GM19324 (cell line): ENCODE measurements at regions not wholly inside any gene's neighbourhood (a gene's known extent, or its start where the extent isn't known, plus 50 kb on each side); places are given as distances from the start of the nearest gene placed in this dataset.

Experiments used
- ATAC-seq: cut with Tn5 transposase; IDR thresholded peaks from one replicate; pipeline ENCODE4 v1.9.1; 2021; ENCODE audit warnings: mild to moderate bottlenecking, moderate library complexity; ENCODE audit not compliant: unreplicated experiment, low FRiP score

GRCh38 chr5:167442922-167443321 lies 848.5 kb upstream of the WWC1 start:
- no peak for ATAC-seq

- no peak for ATAC-seq
Measured at GRCh38 chr5:167447466-167448375, 843.7 kb upstream of the WWC1 start.

- no peak for ATAC-seq
Measured at GRCh38 chr5:167448376-167448775, 843.1 kb upstream of the WWC1 start.

DNA sequence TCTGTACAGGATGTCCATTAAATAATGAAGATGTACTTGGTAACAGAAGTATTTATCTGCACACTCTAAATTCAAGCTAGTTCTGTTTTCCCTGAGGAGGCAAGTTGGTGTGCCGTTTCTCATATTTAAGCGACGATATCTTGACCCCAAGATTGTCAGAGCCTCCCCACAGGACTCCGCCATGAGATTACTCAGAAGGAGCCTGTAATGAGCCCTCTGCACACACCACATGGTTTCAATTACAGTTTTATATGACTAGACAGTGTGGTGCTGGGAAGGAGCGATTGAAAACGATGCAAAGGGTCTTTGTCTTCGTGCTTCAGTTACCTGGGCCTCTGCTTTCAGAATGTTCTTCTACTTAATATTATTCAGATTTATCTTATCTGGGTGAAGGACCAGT lies 840.4 kb upstream of the WWC1 start:
- ATAC-seq = no peak

DNA sequence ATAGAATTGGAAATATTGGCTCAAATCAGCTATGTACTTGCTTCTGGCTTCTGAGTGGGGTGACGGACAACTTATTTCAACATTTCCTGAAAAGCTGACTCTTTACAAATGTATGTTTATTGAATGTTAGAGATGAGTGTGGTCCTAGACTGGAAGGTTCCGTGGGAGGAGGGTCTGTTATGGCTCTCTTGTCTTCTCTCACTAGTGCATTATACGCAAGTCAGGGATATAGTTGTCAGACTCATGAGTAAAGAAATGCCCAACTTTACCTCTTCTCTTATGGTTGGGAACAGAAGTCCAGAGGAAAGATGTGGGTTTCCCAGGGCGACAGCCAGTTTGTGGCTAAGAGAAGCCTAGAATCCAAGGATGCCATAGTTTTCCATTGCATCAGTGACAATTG lies 839.3 kb upstream of the WWC1 start:
- ATAC-seq = no peak

DNA sequence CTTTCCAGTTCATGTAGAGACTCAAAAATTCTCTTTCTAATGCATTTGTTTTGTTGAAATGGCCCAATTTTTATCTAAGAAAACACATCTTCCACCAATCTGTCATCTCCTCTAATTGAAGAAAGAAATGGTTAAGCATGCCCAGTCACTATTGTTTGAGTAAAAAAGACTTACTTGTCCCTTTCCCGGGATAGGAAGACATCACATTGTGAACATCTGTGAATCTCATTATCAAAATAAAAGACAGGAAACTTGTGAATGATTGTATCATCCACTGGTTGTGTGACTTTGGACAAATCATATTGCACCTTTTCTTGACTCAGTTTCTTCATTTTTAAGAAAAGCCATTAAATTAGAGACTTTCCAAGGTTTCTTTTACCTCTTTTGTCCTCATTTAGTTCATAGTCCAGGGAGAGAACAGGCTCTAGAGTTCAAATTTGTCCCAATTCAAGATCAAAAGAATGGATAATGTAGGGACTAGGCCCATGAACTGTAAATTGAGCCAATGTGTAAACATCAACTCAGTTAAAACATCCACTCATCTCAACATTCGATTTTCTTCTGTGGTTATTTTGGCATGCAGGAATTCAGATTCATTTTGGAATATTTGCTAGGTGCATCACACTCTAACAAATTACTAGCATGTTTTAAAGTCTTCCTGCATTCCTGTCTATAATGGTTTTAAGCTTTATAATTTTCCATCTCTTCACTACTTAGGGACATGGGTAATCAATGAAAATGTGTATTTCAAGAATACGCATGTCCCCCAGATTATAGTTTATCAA lies 838.0 kb upstream of the WWC1 start:
- ATAC-seq = no peak

GRCh38 chr5:167458412-167458811 lies 833.0 kb upstream of the WWC1 start:
- no peak for ATAC-seq

DNA sequence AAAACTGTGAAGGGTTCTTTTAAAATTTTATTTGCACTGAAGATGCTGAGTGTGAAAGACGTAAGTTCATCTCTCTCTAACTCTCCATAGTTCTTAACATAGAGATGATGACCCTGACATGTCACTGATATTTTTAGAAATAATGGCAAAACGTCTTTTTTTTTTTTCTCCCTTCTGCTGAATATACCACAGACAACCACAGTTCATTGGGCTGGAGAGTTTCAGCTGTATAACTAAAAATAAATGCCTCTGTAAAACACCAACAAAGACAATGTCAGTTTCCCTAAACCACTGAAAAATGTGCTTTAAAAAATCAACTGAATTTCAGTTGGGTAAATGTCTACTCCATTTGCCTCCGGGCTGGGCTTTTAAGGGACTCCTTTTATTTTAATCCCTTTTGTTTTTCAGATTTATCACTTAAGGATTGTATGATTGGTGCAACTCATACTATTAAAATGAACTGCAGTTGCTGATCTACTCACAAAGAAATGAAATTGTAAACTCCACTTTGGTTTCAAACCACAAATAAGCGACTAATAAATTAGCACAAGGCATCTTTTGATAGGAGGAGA lies 830.9 kb upstream of the WWC1 start:
- no peak for ATAC-seq

- ATAC-seq = no peak
Measured at GRCh38 chr5:167463939-167464338, 827.5 kb upstream of the WWC1 start.

- no peak for ATAC-seq
Measured at GRCh38 chr5:167466992-167467391, 824.5 kb upstream of the WWC1 start.

- no peak for ATAC-seq
Measured at GRCh38 chr5:167472566-167473108, 818.8 kb upstream of the WWC1 start.

DNA sequence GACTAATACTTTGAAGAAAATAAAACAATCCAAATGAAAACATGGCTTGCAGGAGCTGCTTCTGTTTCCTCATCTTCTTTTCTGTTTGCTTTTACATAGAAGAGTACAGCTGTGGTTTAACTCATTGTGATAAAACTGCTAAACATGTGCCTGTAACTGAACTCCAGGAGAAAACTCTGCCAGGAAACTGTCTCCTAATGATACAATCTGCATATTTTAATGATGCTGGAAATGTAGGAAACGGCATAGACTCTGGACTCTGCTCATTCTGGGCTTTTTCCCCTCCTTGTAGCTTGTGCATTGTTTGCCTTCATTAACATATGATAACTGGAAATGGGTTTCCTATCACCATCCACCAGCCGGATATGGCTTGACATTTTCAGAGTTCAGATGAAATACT lies 813.3 kb upstream of the WWC1 start:
- no peak for ATAC-seq

DNA sequence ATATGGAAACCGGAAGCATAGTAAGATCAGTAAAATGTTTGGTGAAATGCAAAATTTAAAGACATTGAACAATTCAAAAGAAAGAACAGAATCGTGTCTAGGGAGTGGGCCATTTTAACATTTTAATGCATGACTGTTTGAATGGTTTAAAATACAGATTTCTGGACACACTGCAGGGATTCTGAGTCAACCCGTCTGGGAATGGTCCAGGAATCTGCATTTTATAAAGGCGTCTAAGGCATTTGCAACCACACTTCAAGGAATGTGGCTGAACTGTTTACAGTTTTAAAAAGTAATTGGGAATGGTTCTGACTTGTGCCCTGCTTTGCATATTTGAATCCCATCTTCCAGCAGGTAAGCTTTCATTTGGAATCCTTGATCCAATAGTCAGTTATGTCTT lies 811.7 kb upstream of the WWC1 start:
- no peak for ATAC-seq

DNA sequence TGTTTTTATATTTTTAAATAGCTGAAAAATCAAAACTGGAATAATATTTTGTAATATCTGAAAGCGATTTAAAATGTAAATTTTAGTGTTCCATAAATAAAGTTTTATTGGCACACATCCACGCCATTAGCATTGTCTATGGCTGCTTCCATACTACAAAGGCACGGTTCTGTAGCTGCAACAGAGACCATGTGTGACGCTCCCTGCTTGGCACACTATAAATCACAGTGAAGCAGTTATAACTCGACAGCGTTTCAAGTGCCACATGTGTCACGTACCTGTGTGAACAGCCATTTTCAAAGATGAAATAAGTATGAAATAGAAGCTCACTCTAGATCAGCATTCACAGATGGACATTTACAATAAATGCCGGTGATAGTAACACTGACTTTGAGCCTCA lies 810.1 kb upstream of the WWC1 start:
- no peak for ATAC-seq

DNA sequence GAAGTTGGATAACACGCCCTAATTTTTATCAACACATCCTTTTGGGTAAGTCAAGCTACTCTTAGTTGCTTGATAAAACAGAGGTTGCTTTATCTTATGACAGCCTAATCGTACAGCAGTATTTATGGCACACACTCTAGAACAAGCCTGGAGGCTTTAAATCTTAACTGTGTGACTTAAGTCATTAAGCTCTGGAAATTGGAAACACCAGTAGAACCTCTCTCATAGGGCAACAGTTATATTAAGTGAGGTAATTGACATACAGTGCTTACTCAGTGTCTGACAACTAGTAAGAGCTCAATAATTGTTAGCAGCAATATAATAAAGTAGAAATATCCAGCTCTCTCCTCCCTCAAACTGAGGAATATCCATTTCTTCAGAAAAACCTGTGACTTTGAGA lies 808.9 kb upstream of the WWC1 start:
- no peak for ATAC-seq

- ATAC-seq = no peak
Measured at GRCh38 chr5:167485061-167485774, 806.2 kb upstream of the WWC1 start.

DNA sequence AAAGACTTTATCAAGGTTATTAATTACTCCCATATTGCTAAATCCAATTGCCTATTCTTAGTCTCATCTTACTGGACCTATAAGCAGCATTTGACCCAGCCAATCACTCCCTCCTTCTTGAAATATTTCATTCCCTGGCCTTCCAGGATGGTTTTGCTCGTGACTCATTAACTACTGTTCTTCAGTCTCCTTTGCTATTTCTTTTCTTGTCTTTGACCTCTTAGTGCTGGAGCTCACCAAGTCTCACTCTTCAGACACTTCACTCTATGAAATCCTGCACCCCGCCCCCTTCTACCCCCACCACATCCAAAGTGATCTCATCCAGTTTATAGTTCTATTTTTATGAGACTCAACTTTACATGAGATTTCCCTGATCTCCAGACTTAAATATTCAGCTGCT lies 803.1 kb upstream of the WWC1 start:
- no peak for ATAC-seq

- no peak for ATAC-seq
Measured at GRCh38 chr5:167489202-167489601, 802.2 kb upstream of the WWC1 start.

GRCh38 chr5:167503926-167504720 lies 787.3 kb upstream of the WWC1 start:
- ATAC-seq = no peak
